Spleen (tissue), 7 donors: ENCODE measurements at regions not wholly inside any gene's neighbourhood (a gene's known extent, or its start where the extent isn't known, plus 50 kb on each side); places are given as distances from the start of the nearest gene placed in this dataset.

ENCODE experiments used
- CTCF ChIP-seq, 11 experiments: fragments of 200-600 bp in 7 of 11; fragments of 450-650 bp in 4 of 11; sonication (generic) in 4 of 11; IDR thresholded peaks in 8 of 11; conservative IDR thresholded peaks in 3 of 11; 1 replicate in 7 of 11; 2 replicates in 4 of 11; pipeline versions ENCODE4 v1.4.0 to v1.8.0; 2016 to 2021; ENCODE audit warnings: antibody characterized with exemption in 11 of 11, inconsistent platforms in 4 of 11, mild to moderate bottlenecking in 1 of 11
- POLR2A ChIP-seq, 3 donors: fragments of 450-650 bp; IDR thresholded peaks; one replicate each; pipeline ENCODE4 v1.5.1; 2017; ENCODE audit warnings: antibody characterized with exemption in 3 of 3, mild to moderate bottlenecking in 1 of 3
- POLR2AphosphoS5 ChIP-seq, 3 donors: sonication (generic); formaldehyde crosslinking; IDR thresholded peaks; one replicate each; pipeline ENCODE4 v1.5.1; 2017; ENCODE audit warnings: antibody characterized with exemption in 3 of 3
- donor health status: DM: no; HTN: no; CAD: no; lungs with moderate emphysema.
- donor health status: DM: no; HTN: no; CAD: no.
- donor health status: DM: no; HTN: no; CAD: no.

- TF ChIP-seq CTCF (IDR thresholded peaks at IDR 0.05 in 8 of 11, conservative IDR thresholded peaks at IDR 0.05 in 3 of 11) (no peak), POLR2A (IDR thresholded peaks at IDR 0.05) (no peak), POLR2AphosphoS5 (IDR thresholded peaks at IDR 0.05) (no peak)
Measured at GRCh38 chr3:31246293-31247062, 286.2 kb upstream of the STT3B start.
